Glomerular endothelial cell (primary cell): ENCODE measurements at regions not wholly inside any gene's neighbourhood (a gene's known extent, or its start where the extent isn't known, plus 50 kb on each side); places are given as distances from the start of the nearest gene placed in this dataset.
"Not testable (repeated sequence)": the region's sequence is repeated elsewhere in the genome, so short reads cannot be mapped to it uniquely, and the experiment has no call there.

Source experiments
- DNase-seq: peaks from one replicate; pipeline ENCODE4 v3.0.0-alpha.2; 2011; ENCODE audit warnings: low read depth, low spot score; ENCODE audit errors: extremely low read depth

- DNase-seq = no peak
Measured at GRCh38 chr5:62077823-62078550, 228.0 kb upstream of the KIF2A start.

DNA sequence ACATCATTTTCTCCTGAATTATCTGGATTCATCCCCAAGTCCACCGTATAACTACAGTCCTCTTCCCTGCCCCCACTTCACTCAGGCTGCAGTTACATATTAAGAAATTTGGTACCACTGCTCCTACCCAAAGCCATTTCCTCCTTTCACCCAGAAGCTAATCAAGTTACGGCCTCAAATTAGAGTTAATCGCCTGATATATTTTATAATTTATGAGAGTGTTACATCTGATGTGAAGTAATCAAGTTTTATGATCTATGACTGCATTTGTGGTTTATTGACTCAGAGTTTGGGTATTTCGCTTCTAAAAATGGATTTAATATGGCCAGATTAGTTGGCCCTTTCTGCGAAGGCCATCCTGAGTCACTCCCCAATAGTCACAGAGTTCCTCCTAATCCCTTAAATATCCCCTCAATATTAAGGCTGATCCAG, 223.6 kb upstream of the KIF2A start:
- no peak for DNase-seq

DNA sequence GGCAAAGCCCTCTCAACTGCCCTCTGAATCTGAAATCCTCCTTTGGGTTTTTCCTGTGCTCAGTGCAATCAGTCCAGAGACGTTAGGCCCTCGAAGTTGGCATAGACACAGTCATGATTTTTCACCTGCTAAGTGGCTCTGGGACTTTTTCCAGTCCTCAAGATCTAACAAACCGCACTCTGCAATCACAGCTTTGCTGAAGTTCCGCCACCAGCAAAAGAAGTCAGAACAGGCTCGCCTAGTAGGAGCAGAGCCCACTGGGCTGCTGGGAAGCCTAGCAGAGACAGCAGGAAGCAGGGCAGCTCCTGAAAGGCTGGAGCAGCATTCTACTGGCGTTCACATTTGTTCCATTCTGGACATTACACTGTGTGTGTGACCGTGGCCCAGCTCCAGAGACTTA, 222.8 kb upstream of the KIF2A start:
- no peak for DNase-seq

GRCh38 chr5:62083661-62084060, 222.3 kb upstream of the KIF2A start:
- no peak for DNase-seq

- no peak for DNase-seq
Measured at GRCh38 chr5:62084391-62084790, 221.6 kb upstream of the KIF2A start.

GRCh38 chr5:62090953-62091352, 215.1 kb upstream of the KIF2A start:
- no peak for DNase-seq

- no peak for DNase-seq
Measured at GRCh38 chr5:62093411-62093810, 212.6 kb upstream of the KIF2A start.

DNA sequence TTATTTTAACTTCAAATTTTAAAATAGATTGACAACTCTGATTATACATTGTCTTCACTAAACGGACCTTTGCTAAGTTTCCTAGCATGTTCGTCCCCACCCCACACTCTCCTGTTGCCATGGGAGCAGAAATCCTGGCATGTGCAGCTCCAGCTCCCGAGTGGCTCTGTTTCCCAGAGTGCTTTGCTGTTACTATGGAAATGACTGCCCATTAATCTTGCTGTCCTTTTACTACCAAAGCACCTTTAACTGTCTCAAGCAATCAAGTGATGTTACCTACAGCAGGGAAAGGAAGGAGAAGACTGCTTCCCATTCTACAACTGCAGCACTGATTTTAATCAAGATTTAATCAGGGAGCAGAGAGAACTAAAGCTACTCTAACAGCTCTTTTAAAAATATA, 212.0 kb upstream of the KIF2A start:
- no peak for DNase-seq

- DNase-seq = no peak
Measured at GRCh38 chr5:62097361-62097760, 208.6 kb upstream of the KIF2A start.

DNA sequence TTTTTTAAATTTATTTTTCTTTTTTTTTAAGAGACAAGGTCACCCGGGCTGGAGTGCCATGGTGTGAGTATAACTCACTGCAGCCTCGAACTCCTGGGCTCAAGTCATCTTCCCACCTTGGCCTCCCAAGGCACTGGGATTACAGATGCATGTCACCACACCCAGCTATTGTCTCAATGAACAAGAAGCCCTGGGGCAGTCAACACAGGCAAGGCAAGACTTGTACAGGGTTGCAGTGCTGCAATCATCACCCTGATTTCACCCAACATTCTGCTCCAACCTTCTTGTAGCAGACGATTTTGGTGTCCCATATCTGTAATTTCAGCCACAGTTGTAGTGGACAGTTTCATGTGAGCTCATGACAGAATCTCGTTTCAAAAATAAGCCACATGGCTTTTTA, 205.8 kb upstream of the KIF2A start:
- DNase-seq = no peak

DNA sequence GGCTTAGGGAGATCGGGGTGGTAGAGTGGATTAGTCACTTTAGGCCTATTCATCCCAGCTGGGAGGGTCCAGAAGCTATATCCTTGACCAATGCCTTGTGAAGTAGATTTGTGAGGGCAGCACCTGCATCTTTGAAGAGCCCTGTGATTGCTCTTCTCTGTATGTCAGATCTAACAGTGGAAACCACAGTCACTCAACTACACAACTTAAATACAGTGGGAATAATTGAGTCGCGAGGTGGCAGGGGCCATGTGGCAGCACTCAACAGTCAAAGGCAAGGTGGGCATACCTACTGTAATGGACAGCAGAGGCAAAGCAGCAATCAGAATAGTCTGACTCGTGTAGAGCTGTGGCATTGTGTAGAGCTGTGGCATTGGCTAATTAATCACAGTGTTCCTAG, 202.1 kb upstream of the KIF2A start:
- DNase-seq = not testable (repeated sequence)

DNA sequence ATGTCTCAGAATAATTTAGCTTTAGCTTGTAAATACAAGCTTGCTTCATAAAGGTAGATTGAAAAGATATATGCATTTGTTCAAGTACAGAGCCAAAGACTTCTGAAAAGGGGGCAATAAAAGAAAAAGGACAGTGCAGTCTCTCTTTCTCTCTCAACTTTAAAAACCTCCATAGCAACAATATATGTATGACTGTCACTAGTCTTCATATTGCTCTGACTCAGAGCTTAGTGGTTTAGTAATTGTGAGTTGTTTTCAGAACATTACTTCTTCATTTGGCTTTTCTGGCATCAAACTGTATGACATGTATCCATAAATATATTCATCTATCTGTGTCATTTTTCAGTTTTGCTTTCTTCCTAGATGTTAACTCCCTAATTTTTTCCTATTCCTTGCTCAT, 194.6 kb upstream of the KIF2A start:
- no peak for DNase-seq

DNA sequence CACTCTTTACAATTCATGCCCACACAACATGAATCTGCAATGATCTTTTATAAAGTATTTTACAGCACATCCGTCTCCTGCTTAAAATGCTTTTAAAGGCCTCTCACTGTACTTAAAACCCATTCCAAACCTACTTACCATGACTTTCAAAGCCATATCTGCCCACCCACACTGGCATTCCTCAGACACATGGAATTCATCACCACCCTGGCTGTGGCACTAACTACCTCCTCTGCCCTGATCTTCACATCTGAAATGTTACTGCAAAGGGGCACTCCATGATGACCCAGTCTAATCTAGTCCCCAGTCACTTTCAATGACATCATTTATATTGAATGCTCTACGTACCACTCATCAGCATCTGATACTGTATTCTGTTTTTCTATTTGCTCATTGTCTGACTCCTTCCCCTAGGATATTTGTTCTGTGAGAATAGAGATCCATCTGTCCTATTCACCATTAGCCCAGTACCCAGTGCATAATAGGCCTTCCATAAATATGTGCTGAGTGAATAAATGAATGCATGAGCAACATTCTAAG, 193.2 kb upstream of the KIF2A start:
- DNase-seq = no peak

- DNase-seq = no peak
Measured at GRCh38 chr5:62115014-62115413, 191.0 kb upstream of the KIF2A start.

GRCh38 chr5:62124266-62124665, 181.7 kb upstream of the KIF2A start:
- DNase-seq = no peak

- no peak for DNase-seq
Measured at GRCh38 chr5:62126090-62126489, 179.9 kb upstream of the KIF2A start.

- no peak for DNase-seq
Measured at GRCh38 chr5:62127098-62127736, 178.8 kb upstream of the KIF2A start.

DNA sequence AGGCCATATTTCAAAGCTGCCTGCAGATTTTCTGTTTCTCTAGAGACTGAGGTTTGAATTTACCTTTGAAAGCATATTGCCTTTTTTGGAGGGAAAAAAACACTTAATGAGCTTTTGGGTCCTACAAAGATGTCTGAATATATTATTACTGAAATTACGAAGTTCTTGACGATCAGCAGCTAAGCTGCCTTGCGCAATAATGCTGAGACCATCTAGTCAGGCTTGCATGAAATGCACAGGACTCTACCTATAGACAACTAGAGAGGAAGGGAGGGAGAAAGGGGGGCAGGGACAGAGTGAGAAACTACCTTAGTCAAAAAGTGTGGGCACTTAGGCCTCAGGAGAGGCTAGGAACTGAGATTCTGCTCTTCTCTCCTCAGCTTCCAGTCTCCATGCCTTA, 175.9 kb upstream of the KIF2A start:
- DNase-seq = no peak

DNA sequence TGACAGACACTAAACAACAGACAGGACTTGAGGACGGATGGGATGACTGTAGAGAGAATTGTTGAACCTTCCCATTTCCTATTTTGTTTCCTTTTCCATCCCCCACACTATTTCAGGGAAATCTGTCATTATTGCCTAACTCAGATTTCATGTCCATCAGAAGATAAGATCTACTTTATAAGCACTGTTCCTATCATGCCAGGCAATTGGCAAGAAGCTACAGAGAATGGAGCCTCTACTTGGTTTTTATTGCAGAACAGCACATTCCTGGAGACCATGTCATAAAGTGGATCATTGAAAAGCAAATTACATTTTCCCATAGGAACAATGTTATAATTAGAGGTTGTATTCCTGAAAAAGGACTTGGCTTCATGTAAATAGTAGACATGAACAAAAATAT, 173.7 kb upstream of the KIF2A start:
- DNase-seq = no peak

DNA sequence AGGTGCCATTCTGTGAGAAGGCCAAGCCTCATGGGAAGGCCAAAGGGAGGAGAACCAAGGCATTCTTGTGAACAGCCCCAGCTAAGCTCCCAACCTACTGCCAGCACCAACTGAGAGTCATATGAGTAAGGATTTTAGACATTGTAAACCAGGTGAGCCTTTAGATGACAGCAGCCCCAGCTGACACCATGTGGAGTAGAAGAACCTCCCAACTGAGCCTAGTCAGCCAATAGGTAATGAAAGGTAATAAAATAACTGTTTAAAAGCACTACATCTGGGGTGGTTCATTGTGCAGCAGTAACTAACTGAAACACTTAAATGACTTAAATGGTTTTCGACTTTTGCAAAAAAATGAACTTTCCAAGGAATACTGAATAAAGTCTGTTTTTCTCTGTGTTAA, 172.6 kb upstream of the KIF2A start:
- no peak for DNase-seq

- DNase-seq = no peak
Measured at GRCh38 chr5:62134811-62135210, 171.2 kb upstream of the KIF2A start.

DNA sequence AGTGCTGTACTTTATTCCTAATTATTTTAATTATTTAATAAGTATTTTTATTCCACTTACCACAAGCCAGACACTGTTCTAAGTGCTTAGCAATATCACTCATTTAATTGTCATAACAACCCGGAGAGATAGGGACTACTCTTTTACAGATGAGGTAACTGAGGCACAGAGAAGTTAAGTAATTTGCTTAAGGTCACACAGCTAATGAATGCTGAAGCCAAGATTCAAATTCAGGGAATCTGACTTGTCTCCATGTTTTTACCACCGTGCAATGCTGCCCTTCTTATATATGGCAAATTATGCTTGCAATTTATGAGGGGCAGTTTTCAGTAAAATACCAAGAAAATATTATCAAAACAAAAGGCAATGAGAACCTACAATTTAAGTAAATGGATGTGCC, 168.4 kb upstream of the KIF2A start:
- DNase-seq = no peak
